ENCODE measurements at regions not wholly inside any gene's neighbourhood (a gene's known extent, or its start where the extent isn't known, plus 50 kb on each side); places are given as distances from the start of the nearest gene placed in this dataset.

DNA sequence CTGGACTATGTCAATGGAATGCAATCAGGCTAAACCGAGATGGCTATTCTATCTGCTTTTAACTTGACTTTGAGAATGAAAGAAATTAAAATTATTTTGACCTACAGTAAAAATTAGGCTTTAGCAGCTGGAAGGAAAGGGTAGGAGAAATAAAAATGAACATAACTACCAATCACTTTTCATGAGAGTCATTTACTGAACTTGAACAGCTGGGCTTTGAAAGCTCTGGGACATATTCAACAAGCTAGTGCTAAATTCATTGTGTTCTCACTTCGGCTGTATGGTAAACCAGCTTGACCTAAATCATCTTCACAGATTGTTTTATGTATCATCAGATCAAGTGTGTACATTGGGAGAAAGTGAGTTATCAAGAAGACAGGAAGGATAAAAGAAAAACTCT is 161.5 kb upstream of the STXBP5 start:
- DNase-seq, result no peak

DNA sequence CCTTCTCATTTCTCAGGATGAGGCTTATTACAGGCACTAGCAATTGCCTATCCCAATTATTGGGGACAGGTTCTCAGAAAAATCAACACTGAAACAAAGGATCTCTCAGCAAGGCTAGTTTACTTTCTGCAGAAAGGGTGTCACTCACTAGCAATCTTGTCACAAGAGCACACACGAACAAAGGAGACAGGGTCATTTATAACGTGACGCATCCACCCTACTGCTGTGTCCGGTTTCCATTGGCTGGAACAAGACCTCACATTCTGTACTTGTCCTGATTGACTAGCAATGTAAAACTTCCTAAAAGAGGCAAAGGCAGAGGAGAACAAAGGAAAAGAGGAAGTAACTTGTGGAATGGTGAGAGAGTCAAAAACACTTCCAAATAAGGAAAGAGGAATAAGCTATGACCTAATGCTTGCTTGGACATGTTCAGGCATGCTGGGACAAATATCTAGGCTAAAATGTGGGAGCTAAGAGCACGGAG is 160.2 kb upstream of the STXBP5 start:
- no peak for DNase-seq

DNA sequence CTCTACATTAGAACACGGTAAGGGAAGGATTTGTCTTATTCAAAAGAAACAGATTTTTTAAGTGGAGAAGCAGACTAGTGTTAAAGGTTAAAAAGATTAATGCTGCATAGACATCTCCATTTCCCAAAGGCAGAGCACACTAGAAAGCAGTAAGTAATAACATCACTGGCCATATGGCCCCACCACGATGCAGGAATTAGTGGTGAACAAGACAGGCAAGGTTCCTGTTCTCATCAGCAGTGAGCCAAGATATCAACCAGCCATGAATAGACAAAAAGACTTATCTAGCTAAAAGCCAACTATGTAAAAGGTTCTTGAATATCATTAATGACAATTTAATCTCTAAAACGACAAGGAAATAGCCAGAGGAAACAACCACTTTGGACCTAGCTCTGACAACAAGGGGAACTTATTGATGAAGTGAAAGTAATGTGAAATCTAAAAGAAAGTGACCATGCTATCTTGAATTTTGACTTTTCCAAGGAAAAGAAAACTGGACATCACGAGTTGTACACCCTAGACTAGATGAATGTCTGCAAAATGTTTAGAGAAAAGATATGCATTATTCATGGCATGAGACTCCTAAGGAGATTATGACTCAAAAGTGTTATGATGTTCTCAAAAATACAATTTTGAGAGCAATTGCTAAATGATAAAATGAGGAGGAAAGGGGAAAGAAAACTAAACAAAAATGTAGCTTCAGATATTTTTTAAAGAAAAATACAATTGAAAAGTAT is 157.9 kb upstream of the STXBP5 start:
- DNase-seq, result no peak

DNA sequence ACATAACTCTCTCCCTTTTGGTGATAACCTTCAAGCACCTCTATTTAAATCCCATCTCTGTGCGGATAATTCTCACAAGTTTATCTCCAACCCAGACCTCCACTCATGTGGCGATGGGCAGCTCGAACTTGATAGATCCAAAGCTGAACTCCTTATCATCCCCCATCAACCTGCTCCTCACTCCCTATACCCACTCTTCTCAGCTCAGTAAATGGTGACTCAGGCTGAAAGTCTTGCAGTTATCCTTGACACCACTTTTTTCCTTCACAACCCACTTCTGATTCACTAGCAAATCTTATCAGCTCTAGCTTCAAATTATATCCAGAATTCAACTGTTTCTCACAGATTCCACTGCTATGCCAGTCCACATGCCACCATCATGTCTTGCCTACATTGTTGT is 155.3 kb upstream of the STXBP5 start:
- DNase-seq, result no peak

DNA sequence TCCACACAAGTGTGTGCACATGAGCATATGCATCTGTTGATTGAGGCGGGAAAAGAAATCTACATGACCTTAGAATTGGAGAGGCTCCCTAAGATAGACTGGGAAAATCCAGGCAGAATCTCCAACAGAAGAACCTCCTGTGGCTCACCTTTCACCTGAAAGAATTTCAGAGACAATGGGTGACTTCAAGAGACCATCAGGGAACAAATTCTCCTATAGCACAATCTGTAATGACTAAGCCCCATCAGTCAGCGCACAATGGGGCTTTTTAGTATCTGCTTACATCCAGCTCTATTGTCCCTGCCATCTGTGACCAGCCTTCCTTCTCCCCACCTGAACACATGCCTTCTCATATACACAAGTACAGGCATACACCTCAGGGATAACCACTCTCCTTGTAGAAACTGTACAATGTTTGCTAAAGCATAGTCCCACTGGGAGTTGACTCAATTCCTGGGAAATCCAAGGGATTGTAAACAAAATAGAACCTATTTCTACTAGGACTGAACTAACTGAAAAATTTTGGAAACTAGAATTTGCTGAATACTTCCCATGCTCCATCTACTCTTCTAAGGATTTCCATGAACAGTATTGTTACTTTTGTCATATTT is 150.8 kb upstream of the STXBP5 start:
- DNase-seq, result no peak

DNA sequence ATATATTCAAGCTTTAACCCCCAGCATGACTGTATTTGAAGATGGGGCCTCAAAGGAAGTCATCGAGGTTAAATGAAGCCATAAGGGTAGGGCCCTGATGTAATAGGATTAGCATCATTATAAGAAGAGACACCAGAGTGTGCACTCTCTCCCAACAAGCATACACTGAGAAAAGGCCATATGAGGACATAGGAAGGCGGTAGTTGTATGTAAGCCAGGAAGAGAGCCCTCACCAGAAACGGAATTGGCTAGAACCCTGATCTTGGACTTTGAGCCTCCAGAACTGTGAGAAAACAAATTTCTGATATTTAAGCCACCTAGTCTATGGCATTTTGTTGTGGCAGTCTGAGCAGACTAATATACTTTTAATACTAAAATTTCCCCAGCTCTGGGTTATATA is 150.1 kb upstream of the STXBP5 start:
- no peak for DNase-seq

DNA sequence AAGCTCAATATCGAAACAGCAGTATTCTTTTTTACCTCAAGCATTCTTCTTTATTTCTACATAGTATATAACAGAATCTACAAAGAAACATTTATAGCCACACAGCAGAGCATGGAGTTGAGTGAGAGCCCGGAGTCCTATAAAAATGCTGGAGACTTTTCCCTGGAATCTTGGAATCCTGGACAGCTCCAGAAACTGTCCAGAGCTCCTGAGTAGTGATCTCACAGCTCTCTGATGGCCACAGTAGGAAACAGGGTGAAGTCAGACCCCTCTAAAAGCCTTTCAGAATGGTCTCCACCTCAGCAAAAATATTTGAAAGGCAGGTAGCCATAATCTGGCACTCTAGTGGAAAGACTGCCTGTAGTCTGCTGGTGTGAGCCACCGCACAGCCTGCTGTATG is 149.3 kb upstream of the STXBP5 start:
- no peak for DNase-seq

DNA sequence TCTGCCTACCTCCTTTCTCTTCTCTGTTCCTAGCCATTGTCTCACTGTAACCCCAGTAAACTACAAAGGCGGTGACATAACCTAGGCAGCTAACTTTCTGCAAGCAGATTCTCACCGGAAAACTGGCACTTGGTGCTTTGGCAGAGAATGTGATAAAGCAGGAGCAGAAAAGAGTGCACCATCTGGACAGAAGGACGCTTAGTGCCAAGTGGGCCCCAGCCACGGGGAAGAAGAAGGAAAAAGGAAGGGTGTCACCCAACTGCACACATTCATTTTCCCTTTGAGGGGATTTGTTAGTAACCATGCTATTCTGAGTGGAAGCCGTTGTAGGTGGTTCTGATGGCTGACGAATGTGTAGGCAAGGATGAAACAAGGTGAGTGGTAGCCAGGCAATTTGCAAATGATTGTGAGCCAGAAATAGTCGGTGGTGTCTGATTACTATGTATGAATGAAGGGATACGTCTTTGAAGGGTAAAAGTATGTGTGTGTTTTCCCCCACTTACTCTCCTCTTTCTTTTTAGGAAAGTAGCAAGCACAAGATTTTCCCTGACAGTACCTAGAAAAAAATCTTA is 148.3 kb upstream of the STXBP5 start:
- no peak for DNase-seq

DNA sequence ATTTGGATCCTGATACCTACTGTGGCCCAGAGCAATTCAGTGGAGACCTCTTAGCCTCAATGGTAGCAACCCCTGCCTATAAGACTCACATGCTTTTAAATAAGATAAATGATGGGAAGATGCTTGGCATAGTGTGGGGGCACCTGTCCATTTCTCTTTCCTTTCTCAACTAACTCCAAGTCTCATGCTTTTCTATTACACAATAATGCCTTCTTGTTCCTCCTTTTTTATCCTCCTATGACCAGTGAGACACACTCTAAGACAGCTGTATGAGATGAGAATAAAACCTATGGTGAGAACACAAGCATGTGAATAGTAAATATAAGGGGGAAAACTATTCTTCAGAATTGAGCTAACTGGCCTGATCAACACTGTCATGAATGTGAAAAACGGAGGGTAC is 147.0 kb upstream of the STXBP5 start:
- no peak for DNase-seq

DNA sequence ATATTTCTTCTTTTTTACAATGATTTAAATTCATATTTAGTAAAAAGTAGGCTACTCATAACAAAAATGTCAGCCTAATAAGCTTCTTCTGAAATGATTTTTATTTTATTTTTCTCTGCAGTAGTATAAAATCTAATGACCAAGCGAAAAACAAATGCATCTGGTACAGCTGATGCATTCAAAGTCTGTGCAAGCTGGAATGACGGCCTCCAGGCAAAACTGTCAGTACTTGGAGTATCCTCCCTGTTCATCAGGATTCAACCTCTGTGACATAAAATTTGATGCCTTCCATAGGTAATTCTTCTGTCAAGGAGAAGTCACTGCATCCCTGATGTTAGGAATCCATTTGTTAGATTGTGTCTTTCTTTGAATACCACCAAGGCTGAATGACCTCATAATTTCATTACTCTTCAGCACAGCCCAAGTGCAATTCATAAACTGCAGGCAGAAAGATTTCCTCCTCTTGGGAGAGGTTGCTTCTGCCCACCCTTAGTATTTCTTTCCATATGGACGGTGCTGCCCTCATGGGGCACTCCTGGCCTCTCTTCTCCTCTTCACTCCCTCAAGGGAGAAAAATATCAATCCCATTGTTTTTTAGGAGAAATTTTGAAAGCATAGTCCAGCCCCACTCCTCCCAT is 146.4 kb upstream of the STXBP5 start:
- DNase-seq, result no peak

DNA sequence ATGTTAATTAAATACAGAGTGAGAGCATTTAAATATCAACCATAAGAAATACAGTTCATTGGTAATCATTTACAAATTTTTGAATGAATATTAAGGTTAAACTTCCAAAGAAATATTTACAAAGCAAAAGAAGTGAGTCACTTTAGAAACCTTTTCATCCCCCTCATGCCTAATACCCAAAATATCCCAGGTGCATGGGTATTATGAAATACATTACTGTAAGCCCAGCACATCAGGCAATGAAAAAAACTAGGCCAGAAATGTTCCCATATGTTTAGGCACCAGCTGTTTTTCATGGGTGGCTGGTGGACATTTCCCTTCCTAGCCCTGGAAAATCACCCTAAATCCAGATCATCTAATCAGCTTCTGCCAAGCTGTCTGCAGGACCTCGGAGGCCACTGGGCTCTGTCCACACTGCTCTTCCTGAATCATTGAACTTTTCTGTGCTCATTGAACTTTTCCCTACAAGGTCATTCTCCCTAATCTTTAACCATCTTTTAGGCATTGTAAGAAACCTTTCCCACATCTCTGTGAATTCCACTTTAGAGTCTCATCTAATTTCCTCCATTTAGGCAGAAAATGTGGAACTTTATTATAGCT is 145.3 kb upstream of the STXBP5 start:
- no peak for DNase-seq

DNA sequence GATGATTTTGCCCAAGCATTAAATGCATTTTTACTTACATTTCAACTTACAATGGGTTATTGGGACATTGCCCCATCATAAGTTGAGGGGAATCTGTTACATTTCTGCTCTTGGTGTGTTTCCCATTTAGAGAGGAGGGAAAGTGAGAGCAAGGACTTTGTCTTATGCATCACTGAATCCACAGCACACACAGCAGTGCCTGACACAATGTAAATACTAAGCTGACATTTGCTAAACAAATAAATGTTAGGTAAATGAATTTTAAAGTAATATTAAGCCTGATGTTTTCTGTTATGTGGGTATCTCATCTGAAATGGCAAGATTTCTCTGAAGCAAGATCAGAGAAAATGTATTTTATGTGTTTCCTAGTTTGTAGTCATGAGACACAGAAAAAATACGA is 143.6 kb upstream of the STXBP5 start:
- no peak for DNase-seq

DNA sequence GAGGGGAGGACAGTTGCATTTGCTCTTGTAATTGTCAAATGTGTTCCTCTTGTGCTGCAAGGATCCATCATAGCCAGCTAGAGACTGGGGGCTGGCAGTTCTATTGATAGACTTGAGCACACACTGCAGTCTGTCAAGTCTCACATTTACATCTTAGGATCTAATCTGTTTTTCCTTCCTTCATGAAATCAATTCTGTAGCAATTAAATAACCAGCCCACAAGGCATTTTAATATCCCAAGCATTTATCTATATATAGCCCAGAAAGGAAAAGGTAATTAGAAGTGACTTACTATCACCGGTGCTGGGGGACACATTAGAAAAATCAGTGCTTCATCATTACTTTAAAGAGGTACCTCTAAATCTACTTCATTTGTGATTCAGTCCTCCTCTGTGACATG is 143.0 kb upstream of the STXBP5 start:
- no peak for DNase-seq

DNA sequence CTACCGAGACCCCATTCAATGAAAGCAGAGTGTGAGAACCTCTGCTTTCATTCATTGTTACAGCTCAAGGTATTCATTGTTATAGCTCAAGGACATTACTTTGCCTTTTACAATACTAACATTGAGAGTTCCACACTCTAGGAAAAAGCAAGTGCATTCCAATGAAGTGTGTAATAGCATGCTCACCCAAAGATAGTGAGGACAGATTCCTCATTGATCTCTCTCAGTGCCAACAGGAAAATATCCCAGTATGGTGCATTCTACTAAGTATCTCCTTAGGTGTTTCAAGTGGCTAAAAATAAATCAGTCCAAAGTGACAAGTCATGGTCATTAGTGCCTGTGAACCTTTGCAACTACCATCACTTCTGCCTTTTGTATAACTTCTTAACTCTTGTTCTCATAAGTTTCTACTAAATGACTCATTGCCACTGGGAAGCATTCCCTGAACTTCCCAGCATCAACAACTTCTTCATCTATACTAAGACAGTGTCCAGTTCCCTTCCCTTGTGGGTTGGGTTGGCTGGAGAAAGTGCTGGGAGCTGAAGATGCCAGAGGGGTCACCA is 140.7 kb upstream of the STXBP5 start:
- no peak for DNase-seq

DNA sequence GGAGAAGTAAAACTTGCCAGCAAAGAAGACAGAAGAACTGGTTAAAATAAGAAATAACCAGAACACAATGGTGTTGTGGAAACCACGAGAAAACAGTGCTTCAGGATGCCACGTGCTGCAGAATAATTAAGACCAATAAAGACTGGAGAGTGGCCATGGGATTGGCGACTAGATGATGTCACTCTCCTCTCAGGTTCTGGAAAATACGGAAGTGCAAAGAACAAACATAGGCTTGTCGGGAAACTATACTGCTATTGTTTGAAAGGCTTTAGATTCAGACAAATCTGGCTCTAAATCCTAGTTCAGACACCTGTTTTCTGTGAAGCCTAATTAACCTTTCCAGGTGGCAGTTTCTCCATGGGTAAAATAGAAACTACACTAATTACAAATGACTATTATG is 138.4 kb upstream of the STXBP5 start:
- no peak for DNase-seq

DNA sequence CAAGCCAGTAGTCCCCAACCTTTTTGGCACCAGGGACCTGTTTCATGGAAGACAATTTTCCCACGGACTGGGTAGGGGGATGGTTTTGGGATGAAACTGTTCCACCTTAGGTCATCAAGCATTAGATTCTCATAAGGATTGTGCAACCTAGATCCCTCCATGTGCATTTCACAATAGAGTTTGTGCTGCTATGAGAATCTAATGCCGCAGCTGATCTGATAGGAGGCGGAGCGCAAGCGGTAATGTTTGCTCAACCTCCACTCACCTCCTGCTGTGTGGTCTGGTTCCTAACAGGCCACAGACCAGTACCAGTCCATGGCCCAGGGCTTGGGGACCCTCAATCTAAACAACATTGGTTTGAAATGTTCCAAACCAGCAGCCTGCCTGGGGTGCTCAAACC is 137.0 kb upstream of the STXBP5 start:
- no peak for DNase-seq

DNA sequence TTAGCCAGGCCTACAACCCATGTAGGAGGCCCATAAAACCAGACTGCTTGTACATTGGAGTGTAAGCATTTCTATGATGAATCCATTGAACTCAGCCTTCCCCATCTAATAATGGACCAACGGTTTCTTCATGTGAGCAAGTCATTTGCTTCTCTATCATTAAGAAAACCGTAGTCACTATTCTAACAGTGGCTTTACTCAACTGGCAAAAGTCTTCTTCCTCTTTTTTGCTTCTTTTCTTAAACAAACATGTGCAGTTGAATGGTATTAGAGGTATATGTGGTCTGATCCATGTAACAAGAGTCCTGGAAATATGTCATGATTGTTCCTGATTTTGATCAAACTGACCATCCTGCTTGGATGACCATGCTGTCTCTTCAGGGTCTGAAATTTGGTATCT is 132.4 kb upstream of the STXBP5 start:
- no peak for DNase-seq

DNA sequence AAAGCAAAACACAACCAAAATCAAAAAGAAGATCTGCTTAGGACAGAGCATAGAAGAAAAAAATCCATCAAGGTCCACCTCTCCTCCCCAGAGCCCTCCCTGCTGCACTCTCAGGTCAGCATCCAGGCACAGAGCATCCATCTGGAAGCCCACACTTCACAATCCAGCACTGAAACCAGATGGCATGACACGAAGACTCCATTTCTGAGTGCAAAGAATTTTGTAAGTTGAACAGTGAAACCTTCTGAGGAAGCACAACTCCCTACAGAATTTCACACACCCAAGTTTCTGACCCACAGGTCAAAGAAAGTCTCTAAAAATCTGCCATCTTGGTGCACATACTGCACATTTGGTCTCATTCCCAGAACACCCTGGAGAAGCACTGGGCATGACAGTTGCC is 128.8 kb upstream of the STXBP5 start:
- DNase-seq, result no peak

DNA sequence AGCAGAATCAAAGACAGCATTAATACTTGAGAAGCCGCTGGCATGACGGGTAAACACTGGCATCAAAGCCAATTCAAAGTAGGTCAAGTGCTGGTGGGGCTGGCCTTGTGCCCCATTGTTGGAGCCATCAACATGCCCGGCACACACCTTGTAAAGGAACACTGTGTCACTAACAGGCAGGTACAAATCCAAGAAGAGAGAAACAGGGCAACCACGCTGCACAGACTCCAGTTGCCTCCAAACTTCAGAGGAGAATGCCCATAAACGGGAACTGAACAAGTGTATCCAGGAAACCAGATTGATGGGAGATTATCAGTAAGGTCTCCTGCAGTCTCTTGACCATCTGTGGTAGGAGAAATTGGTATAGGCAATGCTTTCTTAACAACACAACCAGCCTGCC is 127.0 kb upstream of the STXBP5 start:
- DNase-seq, result no peak

DNA sequence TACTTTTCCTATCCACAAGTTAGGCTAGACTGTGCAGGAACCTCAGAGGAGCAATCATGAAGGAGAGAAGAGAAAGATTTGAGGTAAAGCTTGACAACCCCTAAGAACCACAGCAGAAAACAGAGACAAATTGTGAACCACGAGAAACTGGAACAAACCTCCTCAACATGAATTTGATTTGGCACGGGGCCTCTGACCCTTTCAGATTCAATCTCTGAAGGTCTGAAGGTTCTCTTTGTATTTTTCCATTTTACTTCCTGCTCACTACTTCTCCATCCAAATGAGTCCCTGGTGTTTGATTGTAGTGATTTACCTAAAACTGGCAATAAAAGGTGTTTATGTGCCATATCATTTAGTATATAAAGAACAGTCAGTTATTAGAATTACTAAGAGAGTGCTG is 126.1 kb upstream of the STXBP5 start:
- no peak for DNase-seq

DNA sequence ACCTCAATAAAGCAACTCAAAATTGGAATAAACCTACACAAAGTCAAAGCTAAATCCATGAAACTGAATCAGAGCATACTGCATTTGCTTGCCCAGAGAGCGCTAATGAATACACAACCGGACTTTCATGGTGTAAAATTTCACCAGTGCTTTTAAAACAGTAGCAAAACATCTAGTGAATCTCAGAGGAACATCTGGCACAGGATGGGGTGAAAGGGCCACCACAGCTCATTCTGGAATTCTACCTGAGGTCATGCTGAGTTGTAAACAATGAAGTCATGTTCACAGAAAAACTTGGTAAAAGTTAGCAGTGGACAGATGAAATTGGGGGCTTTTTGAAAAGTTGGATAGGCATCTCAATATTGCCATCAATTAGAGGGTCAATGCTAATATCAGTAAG is 125.6 kb upstream of the STXBP5 start:
- DNase-seq, result no peak

DNA sequence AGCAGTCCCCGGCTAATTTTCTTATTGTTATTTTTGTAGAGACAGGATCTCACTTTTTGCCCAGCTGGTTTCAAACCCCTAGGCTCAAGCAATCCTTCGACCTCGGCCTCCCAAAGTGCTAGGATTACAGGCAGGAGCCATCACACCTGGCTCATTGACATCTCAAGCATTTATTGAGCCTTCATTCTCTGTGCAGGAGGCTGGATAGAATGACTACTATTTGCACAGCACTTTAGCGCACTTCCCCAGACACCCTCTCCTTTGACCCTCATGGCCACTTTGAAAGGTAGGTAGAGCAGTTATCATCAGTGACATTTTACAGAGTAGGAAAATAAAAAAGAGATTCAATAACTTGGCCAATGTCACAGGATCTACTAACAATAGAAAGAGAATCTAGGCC is 124.0 kb upstream of the STXBP5 start:
- peak; percentile 36 to 59 for DNase-seq

DNA sequence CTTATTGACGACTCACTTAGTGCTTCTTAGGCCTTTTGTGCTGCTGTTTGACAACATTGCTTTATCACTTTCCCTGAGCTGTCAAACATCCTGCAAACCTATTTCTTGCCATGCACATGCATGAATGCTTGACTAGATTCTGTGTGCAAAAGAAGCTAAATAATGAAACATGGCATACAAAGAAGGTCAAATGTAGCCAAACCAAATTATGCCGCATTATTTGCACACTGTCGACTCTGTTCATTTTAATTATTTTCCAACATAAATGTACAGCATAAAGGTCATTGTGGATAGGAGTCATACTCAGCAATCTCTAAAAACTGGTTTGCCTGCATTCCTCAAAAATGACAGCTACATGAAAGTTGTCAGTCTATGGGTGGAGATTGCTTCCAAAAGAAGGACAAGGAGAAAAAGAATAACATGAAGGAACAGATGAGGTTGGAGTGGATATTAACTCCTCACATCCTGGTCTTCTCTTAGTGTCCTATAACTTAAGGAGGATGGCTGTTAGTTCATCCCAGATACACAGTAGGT is 123.1 kb upstream of the STXBP5 start:
- no peak for DNase-seq

Measured in NCI-H187 (cell line).